Hindlimb muscle (tissue), 1 donor: ENCODE measurements at regions not wholly inside any gene's neighbourhood (a gene's known extent, or its start where the extent isn't known, plus 50 kb on each side); places are given as distances from the start of the nearest gene placed in this dataset.
"Not testable (repeated sequence)": the region's sequence is repeated elsewhere in the genome, so short reads cannot be mapped to it uniquely, and the experiment has no call there.

ENCODE experiments used
- DNase-seq: peaks from one replicate; pipeline ENCODE4 v3.0.0-alpha.2; 2013

GRCh38 chr5:105670596-105670995, 2000.1 kb downstream of the EFNA5 start:
- no peak for DNase-seq

- no peak for DNase-seq
Measured at GRCh38 chr5:105663671-105664070, 2007.1 kb downstream of the EFNA5 start.

DNA sequence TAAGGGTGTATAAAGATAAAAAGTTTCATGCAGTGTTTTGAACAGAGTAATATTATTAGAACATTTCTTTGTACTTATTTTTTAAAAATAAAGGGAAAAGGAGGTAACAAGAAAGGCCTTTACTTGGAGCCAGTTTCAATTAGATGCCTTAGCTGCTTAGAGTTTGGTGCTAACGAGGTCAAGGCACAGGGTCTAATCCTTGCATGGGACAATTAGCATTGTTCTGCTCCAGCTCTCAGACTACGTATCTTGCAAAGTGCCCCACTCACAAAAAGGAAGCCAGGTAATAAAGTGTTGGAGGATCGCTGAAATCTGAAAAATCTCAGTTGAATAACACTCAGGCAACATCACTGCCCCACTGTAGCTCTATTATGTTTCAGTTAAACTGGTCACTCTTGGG, 2011.3 kb downstream of the EFNA5 start:
- no peak for DNase-seq

GRCh38 chr5:105640328-105640727, 2030.4 kb downstream of the EFNA5 start:
- DNase-seq, result no peak

- no peak for DNase-seq
Measured at GRCh38 chr5:105639511-105639910, 2031.2 kb downstream of the EFNA5 start.

DNA sequence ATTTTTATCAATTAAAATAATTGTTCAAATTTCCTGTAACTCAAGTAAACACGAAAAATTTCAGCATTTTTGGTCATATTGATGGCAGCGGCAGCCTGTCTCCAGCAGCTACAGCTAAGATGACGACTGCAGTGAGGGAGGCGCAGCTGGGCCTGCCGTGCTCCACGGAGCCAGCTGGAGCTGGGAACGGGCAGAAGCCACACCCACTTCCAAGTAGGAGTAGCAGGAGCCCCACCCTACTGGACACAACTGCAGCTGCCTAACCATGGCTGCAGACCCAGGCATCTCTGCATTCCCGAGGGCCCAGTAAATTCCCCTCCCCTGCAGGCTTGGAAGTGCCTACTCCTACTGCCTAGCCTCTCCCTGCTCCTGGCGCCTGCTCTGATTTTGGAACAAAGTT, 2031.7 kb downstream of the EFNA5 start:
- DNase-seq, result no peak

- DNase-seq, result no peak
Measured at GRCh38 chr5:105638437-105638836, 2032.3 kb downstream of the EFNA5 start.

- DNase-seq, result no peak
Measured at GRCh38 chr5:105632043-105632442, 2038.7 kb downstream of the EFNA5 start.

DNA sequence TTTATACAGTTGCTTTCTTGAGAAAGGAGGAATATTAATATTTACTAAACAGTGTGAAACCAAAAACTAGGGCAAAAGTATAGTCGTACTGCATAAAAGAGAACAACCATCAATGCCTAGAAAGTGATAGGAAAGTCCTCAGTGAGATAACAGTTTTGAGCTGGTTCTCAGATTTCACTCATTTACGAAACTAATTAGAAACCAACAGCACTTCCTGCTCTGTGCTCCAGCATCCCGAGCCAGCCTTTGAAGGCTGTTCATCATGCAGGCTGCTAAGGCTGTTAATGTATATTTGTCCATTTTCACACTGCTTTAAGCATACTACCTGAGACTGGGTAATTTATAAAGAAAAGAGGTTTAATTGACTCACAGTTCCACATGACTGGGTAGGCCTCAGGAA, 2039.9 kb downstream of the EFNA5 start:
- DNase-seq, result no peak

DNA sequence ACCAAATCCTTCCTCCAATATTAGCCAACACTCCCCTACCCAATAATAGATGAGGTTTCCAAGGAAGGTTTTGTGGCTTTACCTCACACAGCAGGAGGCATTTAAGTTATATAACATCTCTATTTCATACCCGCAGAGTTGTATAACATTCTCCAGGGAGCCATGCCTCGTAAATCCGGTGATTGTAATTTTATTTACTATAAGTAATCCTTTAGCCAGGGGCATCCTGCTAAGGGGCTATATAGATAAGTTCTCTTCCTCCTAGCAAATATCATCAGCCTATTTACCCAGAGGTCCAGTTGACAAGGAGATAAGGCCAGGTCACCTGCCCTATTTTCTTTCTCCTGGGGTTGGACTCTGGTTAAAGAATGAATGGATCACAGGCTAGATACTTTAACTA, 2051.0 kb downstream of the EFNA5 start:
- no peak for DNase-seq

GRCh38 chr5:105617436-105618215, 2053.1 kb downstream of the EFNA5 start:
- peak; percentile 27 for DNase-seq

DNA sequence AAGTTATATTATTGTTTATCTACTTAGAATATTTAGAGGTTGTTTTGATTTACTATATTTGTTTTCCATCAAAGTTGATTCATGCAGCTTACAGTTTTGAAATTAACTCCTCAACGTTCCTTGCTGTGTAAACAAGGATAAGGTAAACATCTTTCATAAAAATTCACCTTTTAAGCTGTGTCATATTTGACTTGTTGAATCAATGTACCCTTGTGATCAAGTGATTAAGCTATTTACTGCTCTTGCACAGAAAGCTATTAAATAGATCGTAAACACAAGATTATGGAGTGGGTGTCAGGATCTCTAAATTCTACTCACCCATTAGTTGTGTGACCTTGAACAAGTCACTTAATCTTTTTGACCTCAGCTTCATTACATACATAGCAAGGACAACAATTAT, 2054.0 kb upstream of the NUDT12 start:
- no peak for DNase-seq

GRCh38 chr5:105602406-105602805, 2039.8 kb upstream of the NUDT12 start:
- not testable (repeated sequence) for DNase-seq

DNA sequence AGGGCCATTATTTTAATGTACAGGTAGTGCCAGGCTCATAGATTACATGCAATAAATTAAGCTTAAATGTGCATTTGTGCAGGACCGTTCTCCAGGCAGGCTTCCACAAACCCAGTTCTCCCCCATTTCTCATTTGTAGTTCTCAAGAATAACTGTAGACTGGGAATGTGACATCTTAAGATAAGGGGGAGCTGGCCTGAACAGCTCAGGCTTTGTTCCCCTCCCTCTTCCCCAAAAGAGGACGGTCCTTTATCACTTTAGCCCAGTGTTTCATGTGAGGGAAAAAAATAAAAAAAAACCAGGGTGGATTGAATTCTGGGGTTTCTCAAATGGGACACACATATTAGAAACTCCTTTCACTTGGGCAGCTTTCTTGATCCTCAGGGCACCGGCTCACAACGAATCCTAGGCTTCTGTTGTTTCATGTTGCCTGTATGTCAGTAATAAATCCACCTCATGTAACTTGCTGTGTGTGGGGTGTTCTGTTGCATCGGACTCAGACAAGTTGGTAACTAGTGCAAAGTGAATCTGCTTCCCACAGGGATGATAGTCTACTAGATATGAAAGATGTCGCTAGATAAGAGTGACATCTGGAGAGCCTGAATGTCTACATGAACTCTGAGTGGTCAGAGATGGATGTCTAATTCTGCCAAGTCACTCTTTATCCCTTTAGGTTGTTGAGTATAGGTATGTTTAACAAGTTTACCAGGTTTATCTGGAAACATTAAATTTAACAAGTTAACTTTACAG, 2030.6 kb upstream of the NUDT12 start:
- DNase-seq, result no peak

GRCh38 chr5:105587963-105588662, 2025.5 kb upstream of the NUDT12 start:
- DNase-seq, result no peak

GRCh38 chr5:105581988-105582690, 2019.5 kb upstream of the NUDT12 start:
- DNase-seq, result no peak

DNA sequence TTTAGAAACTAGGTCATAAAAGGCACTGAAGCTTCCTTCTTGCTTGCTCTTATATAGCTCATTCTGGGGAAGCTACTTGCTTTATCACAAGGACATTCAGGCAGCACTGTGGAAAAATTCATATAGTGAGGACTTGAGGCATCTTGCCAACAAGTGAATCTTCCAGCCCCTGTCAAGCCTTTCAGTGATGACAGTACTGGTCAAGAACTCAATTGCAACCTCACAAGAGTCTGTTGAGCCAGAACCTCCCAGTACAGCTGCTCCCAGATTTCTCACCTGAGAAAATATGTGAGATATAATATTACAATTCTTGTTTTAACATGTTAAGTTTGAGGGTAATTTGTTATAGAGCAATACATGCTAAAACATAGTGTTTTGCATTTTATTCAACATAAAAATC, 2011.0 kb upstream of the NUDT12 start:
- no peak for DNase-seq

- DNase-seq, result no peak
Measured at GRCh38 chr5:105565531-105565930, 2002.9 kb upstream of the NUDT12 start.

DNA sequence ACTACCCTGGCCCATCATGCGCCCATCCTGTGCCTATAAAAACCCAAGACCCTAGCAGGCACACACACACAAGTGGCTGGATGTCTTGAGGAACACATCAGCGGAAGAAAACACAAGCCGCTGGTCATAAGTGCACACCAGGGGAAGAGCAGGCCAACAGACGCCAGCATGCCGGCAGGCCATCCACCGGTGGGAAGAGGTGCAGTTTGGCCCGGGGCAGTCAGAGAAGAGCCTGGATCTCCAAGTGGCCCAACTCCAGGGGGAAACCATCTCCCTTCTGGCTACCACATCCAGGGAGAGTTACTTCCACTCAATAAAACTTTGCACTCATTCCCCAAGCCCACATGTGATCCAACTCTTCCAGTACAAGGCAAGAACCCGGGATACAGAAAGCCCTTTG, 2001.3 kb upstream of the NUDT12 start:
- no peak for DNase-seq

GRCh38 chr5:105554568-105555169, 1992.1 kb upstream of the NUDT12 start:
- DNase-seq, result no peak

- DNase-seq, result no peak
Measured at GRCh38 chr5:105544300-105544699, 1981.7 kb upstream of the NUDT12 start.

GRCh38 chr5:105536675-105537074, 1974.1 kb upstream of the NUDT12 start:
- DNase-seq, result no peak
